ENCODE measurements at regions not wholly inside any gene's neighbourhood (a gene's known extent, or its start where the extent isn't known, plus 50 kb on each side); places are given as distances from the start of the nearest gene placed in this dataset.

GRCh38 chr20:60113024-60113724 lies 155.0 kb downstream of the CDH26 start:
- ATAC-seq = no peak
- TF ChIP-seq ZNF565 (CRISPR knock-in tag; conservative IDR thresholded peaks at IDR 0.05; ENCODE audit: low read depth) (no peak), ZNF70 (CRISPR knock-in tag; IDR thresholded peaks at IDR 0.05) (no peak), RARB (CRISPR knock-in tag; IDR thresholded peaks at IDR 0.05) (no peak), PPARA (CRISPR knock-in tag; IDR thresholded peaks at IDR 0.05; ENCODE audit: borderline replicate concordance) (no peak), ZFP3 (CRISPR knock-in tag; IDR thresholded peaks at IDR 0.05) (no peak), POU6F1 (CRISPR knock-in tag; IDR thresholded peaks at IDR 0.05; ENCODE audit: borderline replicate concordance, low read depth) (no peak), ESRRG (CRISPR knock-in tag; IDR thresholded peaks at IDR 0.05) (no peak), CREB5 (CRISPR knock-in tag; IDR thresholded peaks at IDR 0.05; ENCODE audit: low read depth) (no peak), CSDC2 (CRISPR knock-in tag; IDR thresholded peaks at IDR 0.05) (no peak), TSHZ2 (CRISPR knock-in tag; IDR thresholded peaks at IDR 0.05) (no peak), PATZ1 (CRISPR knock-in tag; IDR thresholded peaks at IDR 0.05; ENCODE audit: borderline replicate concordance) (no peak), SNAI2 (CRISPR knock-in tag; IDR thresholded peaks at IDR 0.05) (no peak), GLIS3 (CRISPR knock-in tag; IDR thresholded peaks at IDR 0.05) (no peak), ISL1 (CRISPR knock-in tag; IDR thresholded peaks at IDR 0.05) (no peak)

GRCh38 chr20:60113771-60114170 lies 155.5 kb downstream of the CDH26 start:
- TF ChIP-seq PATZ1 (CRISPR knock-in tag; IDR thresholded peaks at IDR 0.05; ENCODE audit: borderline replicate concordance) (no peak), ZC3H10 (CRISPR knock-in tag; IDR thresholded peaks at IDR 0.05) (no peak), RARB (CRISPR knock-in tag; IDR thresholded peaks at IDR 0.05) (no peak), CSRNP3 (CRISPR knock-in tag; IDR thresholded peaks at IDR 0.05) (no peak), SNAI2 (CRISPR knock-in tag; IDR thresholded peaks at IDR 0.05) (no peak), OSR1 (CRISPR knock-in tag; IDR thresholded peaks at IDR 0.05) (no peak), ZNF8 (CRISPR knock-in tag; IDR thresholded peaks at IDR 0.05) (no peak), CREB5 (CRISPR knock-in tag; IDR thresholded peaks at IDR 0.05; ENCODE audit: low read depth) (no peak), BACH2 (CRISPR knock-in tag; IDR thresholded peaks at IDR 0.05; ENCODE audit: borderline replicate concordance) (no peak), ZNF565 (CRISPR knock-in tag; conservative IDR thresholded peaks at IDR 0.05; ENCODE audit: low read depth) (no peak), PPARA (CRISPR knock-in tag; IDR thresholded peaks at IDR 0.05; ENCODE audit: borderline replicate concordance) (no peak), ARNTL (CRISPR knock-in tag; IDR thresholded peaks at IDR 0.05; ENCODE audit: borderline replicate concordance, low read depth) (no peak)

More at GRCh38 chr20:60113771-60114170, 155.5 kb downstream of the CDH26 start:
- ATAC-seq = no peak
